Coronary artery (tissue), 2 donors: ENCODE measurements at regions not wholly inside any gene's neighbourhood (a gene's known extent, or its start where the extent isn't known, plus 50 kb on each side); places are given as distances from the start of the nearest gene placed in this dataset.

Source experiments
- DNase-seq: peaks from one replicate; pipeline ENCODE4 v3.0.0-alpha.2; 2017; ENCODE audit warnings: low spot score
- H3K27ac ChIP-seq, 2 donors: fragments of 200-600 bp; sonication (generic); one replicate each; pipeline ENCODE4 v1.5.1; 2016 to 2019
- H3K4me3 ChIP-seq: fragments of 200-600 bp; sonication (generic); 2 replicates; pipeline ENCODE4 v1.5.1; 2016; ENCODE audit warnings: mild to moderate bottlenecking, moderate library complexity
- TF ChIP-seq, protein P1 (sequence below): fragments of 200-600 bp; sonication (generic); IDR thresholded peaks from one replicate; pipeline ENCODE4 v1.5.1; 2019; ENCODE audit warnings: antibody characterized with exemption

DNA sequence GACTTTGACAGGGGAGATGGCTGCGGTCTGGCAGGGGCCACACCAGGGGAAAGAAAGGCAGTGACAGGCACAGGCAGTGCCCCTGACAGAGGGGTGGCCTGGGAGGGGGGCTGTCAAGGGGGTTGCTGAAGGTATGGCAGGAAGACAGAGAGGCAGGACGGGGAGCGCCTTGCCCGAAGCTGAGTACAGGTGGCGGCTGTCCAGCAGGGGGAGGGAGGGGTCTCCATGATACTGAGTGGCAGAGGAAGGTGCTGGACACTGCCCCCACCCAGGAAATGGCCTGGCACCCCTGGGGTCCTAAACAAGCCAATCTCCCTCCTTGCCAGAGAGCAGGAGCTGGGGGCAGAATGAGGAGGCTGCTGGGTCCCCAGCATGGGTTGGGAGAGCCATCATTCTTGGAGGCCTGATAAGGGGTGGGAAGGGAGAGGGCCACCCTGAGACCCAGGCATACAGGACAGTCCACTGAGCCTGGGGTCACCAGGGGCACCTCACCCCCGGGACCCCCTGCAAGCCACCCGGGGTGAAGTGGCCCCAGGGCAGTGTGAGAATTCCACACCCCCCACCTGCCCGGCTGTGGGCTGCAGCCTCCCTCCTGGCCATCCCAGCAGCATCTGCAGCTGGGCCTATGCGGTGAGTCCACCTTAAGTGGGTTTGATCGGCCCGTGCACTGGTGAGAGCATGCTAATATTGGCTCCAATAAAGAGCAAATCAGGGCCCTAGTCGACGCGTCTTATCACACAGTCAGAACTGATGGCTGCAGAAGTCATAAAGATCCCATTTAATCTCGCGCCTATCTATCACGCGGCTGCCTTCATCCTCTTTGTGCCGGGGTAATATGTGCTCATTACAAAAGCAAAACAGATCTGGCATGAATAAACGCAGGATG, 108.5 kb downstream of the FAM53A start:
- TF ChIP-seq, protein P1, sequence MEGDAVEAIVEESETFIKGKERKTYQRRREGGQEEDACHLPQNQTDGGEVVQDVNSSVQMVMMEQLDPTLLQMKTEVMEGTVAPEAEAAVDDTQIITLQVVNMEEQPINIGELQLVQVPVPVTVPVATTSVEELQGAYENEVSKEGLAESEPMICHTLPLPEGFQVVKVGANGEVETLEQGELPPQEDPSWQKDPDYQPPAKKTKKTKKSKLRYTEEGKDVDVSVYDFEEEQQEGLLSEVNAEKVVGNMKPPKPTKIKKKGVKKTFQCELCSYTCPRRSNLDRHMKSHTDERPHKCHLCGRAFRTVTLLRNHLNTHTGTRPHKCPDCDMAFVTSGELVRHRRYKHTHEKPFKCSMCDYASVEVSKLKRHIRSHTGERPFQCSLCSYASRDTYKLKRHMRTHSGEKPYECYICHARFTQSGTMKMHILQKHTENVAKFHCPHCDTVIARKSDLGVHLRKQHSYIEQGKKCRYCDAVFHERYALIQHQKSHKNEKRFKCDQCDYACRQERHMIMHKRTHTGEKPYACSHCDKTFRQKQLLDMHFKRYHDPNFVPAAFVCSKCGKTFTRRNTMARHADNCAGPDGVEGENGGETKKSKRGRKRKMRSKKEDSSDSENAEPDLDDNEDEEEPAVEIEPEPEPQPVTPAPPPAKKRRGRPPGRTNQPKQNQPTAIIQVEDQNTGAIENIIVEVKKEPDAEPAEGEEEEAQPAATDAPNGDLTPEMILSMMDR, result no peak
- Histone ChIP-seq H3K27ac (no peak overlapping the region), H3K4me3 (no peak overlapping the region)
- no peak for DNase-seq

DNA sequence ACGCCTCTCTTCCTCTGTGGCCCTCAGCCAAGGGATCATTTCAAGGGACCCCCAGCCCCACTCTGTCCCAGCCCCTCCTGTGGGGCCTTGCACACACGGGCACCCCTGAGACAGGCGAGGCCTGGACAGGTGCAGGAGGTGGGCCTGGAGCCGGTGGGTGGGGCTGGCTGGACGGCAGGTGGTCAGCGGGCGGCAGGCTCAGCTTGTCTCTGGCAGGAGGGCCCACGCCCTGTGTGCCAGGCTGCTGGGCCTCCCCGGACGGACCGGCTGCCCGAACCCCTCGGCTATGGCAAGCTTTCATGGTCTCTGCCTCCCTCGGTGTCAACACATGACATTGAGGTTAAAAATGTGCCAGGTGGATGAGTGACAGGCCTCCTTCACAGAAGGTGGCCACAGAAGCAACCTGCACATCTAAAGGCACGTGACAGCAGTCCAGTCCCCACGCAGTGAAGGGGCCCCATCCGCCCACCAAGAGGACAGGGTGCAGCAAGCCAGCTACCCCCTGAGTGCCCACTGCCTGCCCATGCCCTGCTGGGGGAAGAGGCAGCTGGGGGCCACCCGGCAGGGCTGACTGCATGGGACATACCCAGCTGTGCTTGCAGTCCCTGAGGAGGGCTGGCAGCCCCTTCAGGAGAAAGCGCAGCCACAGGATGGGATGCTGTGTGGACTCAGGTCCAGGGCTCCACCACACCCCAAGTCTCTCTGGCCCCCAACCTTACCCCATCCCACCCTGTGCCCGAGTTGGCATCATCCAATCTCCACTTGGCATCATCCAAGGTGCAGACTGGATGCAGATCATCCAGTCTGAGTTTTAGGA, 109.3 kb downstream of the FAM53A start:
- DNase-seq, result no peak
- TF ChIP-seq, protein P1, result no peak
- Histone ChIP-seq H3K27ac (no peak overlapping the region), H3K4me3 (no peak overlapping the region)

DNA sequence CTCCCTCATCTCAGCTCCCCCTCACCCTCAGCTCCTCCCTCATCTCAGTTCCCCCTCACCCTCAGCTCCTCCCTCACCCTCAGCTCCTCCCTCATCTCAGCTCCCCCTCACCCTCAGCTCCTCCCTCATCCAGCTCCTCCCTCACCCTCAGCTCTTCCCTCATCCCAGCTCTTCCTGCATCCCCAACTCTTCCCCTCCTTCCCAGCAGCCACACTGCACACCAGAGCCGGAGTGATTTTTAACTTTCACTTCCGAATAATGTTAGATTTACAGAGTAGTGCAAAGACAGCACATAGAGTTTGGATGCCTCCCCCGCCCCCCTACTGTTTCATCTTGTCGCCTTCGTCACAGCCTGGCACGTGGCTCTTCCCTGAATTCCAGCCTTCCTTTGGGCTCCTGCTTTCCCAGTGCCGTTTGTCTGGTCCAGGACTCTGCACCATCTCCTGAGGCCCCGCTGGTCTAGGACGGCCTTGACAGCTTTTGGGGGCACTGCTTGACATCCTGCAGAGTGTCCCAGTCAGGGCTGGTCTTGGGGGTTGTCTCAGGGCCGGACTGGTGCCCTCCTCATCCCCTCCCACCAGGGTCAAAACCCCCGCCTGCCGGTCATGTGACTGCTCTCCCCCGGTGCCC, 110.2 kb downstream of the FAM53A start:
- H3K4me3 ChIP-seq, result no peak overlapping the region
- DNase-seq, result no peak
- TF ChIP-seq, protein P1, result no peak
- H3K27ac ChIP-seq, result no peak overlapping the region

DNA sequence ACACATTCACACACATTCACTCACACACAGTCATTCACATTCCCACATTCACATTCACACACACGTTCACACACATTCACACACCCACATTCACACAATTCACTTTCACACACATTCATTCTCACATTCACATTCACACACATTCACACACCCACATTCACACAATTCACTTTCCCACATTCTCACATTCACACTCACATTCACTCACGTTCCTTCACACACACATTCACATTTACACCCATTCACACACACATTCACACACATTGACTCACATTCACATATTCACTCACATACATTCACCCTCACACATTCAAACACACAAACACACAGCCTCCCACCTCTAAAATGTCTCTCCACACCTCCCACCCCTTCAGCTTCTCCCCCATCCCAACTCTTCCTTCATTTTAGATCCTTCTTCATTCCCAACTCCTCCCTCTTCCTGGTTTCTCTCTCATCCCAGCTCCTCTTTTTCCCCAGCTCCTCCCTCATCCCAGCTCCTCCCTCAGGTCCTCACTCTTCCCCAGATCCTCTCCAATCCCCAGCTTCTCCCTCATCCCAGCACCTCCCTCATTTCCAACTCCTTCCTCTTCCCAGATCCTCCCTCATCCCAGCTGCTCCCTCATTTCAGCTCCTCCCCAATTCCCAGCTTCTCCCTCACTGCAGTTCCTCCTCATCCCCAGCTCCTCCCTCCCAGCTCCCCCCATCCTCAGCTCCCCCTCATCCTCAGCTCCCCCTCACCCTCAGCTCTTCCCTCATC, 111.0 kb downstream of the FAM53A start:
- H3K27ac ChIP-seq, result no peak overlapping the region
- TF ChIP-seq, protein P1, result no peak
- no peak overlapping the region for H3K4me3 ChIP-seq
- no peak for DNase-seq

DNA sequence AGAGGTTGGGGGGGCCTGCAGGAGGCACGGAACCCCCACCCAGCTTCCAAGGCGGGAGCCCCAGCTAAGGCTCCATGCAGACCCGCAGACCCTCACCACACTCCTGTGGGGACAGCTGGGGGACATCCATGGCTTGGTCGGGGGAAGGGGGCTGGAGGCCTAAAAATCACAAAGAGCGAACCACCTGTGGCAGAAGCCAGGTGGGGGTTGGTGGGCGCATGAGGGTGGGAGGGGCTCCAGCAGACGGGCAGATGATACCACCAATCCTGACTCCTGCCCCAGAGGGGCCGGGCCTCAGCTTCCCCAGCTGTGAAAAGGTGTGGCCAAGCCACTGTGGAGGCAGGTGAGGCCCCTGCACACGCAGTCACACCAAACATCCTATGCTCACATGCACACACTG, 111.6 kb downstream of the FAM53A start:
- no peak for DNase-seq

DNA sequence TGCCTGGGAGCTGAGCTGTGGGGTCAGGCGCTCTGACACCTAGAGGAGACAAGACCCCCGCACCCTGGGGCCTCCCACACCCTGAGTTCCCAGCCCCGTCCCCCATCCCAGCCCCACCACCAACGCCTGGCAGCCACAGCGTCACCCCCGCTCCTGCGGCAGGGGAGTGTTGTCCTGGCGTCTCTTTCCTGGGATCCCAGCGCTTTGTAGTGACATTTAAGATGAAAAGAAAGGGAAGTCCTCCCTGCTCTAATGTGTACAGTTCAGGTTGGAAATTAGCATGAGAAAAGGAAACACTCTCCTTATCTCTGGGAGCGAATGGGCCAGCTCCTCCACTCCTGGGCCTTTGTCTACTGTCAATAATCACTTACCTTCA, 112.1 kb downstream of the FAM53A start:
- TF ChIP-seq, protein P1, result no peak
- no peak overlapping the region for H3K4me3 ChIP-seq
- no peak for DNase-seq
- H3K27ac ChIP-seq, result no peak overlapping the region

More for the DNA sequence above, 111.6 kb downstream of the FAM53A start:
- TF ChIP-seq, protein P1, result no peak
- Histone ChIP-seq H3K27ac (no peak overlapping the region), H3K4me3 (no peak overlapping the region)
